ENCODE measurements at regions not wholly inside any gene's neighbourhood (a gene's known extent, or its start where the extent isn't known, plus 50 kb on each side); places are given as distances from the start of the nearest gene placed in this dataset.
"Not testable (repeated sequence)": the region's sequence is repeated elsewhere in the genome, so short reads cannot be mapped to it uniquely, and the experiment has no call there.

- H3K27me3 ChIP-seq (ENCODE audit: control insufficient read depth in 2 of 2, insufficient read depth in 2 of 2, low read length in 2 of 2); H3K9me1 ChIP-seq (replicated peaks; ENCODE audit: control insufficient read depth, extremely low read depth, insufficient read depth, low read length); CTCF ChIA-PET; H2AFZ ChIP-seq (ENCODE audit: low read depth, low read length); FAIRE-seq; H3K79me2 ChIP-seq (ENCODE audit: control insufficient read depth, insufficient read depth, low read length); H3K36me3 ChIP-seq (ENCODE audit: control insufficient read depth in 2 of 2, extremely low read depth in 1 of 2, insufficient read depth in 2 of 2, low read length in 2 of 2); POLR2A ChIA-PET; H3K9ac ChIP-seq (replicated peaks; ENCODE audit: extremely low read depth, insufficient read depth, low read length); H3K9me3 ChIP-seq (replicated peaks; ENCODE audit: control insufficient read depth, insufficient read depth, low read length); H4K20me1 ChIP-seq (replicated peaks; ENCODE audit: control insufficient read depth, extremely low read depth, insufficient read depth, low read length); dilution Hi-C loops (cut with MboI; ENCODE audit: extremely low pct_ligation_motif_present, low sequenced_read_pairs); H3K4me1 ChIP-seq (ENCODE audit: control insufficient read depth, extremely low read depth, insufficient read depth, low read length); H3K4me3 ChIP-seq (replicated peaks in 1 of 3; ENCODE audit: insufficient read depth in 1 of 3, low read depth in 1 of 3, low read length in 3 of 3); BruUV-seq (replicated peaks); DNase-seq (ENCODE audit: low read depth, low spot score); H3K27ac ChIP-seq (ENCODE audit: insufficient read depth, low read depth, low read length); H3K4me2 ChIP-seq (ENCODE audit: insufficient read depth, low read length): not testable (repeated sequence)
- intact Hi-C loops (cut with micrococcal nuclease) = loop anchor here (5.0 kb wide), 1 partner anchor 259 kb away; no protein-coding TSS in a partner anchor
These were observed 149.9 kb upstream of the C1QTNF3 start for GRCh38 chr5:34192923-34193262.

- H3K79me2 ChIP-seq (ENCODE audit: control insufficient read depth, insufficient read depth, low read length); dilution Hi-C loops (cut with MboI; ENCODE audit: extremely low pct_ligation_motif_present, low sequenced_read_pairs); H3K27ac ChIP-seq (ENCODE audit: insufficient read depth, low read depth, low read length); H4K20me1 ChIP-seq (replicated peaks; ENCODE audit: control insufficient read depth, extremely low read depth, insufficient read depth, low read length); BruUV-seq (replicated peaks); H3K4me2 ChIP-seq (ENCODE audit: insufficient read depth, low read length); H3K9me3 ChIP-seq (replicated peaks; ENCODE audit: control insufficient read depth, insufficient read depth, low read length); H3K27me3 ChIP-seq (ENCODE audit: control insufficient read depth in 2 of 2, insufficient read depth in 2 of 2, low read length in 2 of 2); H2AFZ ChIP-seq (ENCODE audit: low read depth, low read length); H3K4me1 ChIP-seq (ENCODE audit: control insufficient read depth, extremely low read depth, insufficient read depth, low read length); H3K4me3 ChIP-seq (replicated peaks in 1 of 3; ENCODE audit: insufficient read depth in 1 of 3, low read depth in 1 of 3, low read length in 3 of 3); H3K9me1 ChIP-seq (replicated peaks; ENCODE audit: control insufficient read depth, extremely low read depth, insufficient read depth, low read length); POLR2A ChIA-PET; CTCF ChIA-PET; DNase-seq (ENCODE audit: low read depth, low spot score); H3K9ac ChIP-seq (replicated peaks; ENCODE audit: extremely low read depth, insufficient read depth, low read length); H3K36me3 ChIP-seq (ENCODE audit: control insufficient read depth in 2 of 2, extremely low read depth in 1 of 2, insufficient read depth in 2 of 2, low read length in 2 of 2); FAIRE-seq: not testable (repeated sequence)
- intact Hi-C loops (cut with micrococcal nuclease) = loop anchor here (5.0 kb wide), 1 partner anchor 259 kb away; no protein-coding TSS in a partner anchor
These were observed 150.3 kb upstream of the C1QTNF3 start for GRCh38 chr5:34193297-34193696.

- H3K36me3 ChIP-seq (ENCODE audit: control insufficient read depth in 2 of 2, extremely low read depth in 1 of 2, insufficient read depth in 2 of 2, low read length in 2 of 2); H3K79me2 ChIP-seq (ENCODE audit: control insufficient read depth, insufficient read depth, low read length); POLR2A ChIA-PET; H3K27ac ChIP-seq (ENCODE audit: insufficient read depth, low read depth, low read length); H3K4me3 ChIP-seq (replicated peaks in 1 of 3; ENCODE audit: insufficient read depth in 1 of 3, low read depth in 1 of 3, low read length in 3 of 3); CTCF ChIA-PET; H3K9me3 ChIP-seq (replicated peaks; ENCODE audit: control insufficient read depth, insufficient read depth, low read length); H3K9ac ChIP-seq (replicated peaks; ENCODE audit: extremely low read depth, insufficient read depth, low read length); H2AFZ ChIP-seq (ENCODE audit: low read depth, low read length); dilution Hi-C loops (cut with MboI; ENCODE audit: extremely low pct_ligation_motif_present, low sequenced_read_pairs); H3K27me3 ChIP-seq (ENCODE audit: control insufficient read depth in 2 of 2, insufficient read depth in 2 of 2, low read length in 2 of 2); H3K9me1 ChIP-seq (replicated peaks; ENCODE audit: control insufficient read depth, extremely low read depth, insufficient read depth, low read length); BruUV-seq (replicated peaks); H3K4me2 ChIP-seq (ENCODE audit: insufficient read depth, low read length); FAIRE-seq; H4K20me1 ChIP-seq (replicated peaks; ENCODE audit: control insufficient read depth, extremely low read depth, insufficient read depth, low read length); H3K4me1 ChIP-seq (ENCODE audit: control insufficient read depth, extremely low read depth, insufficient read depth, low read length): not testable (repeated sequence)
- intact Hi-C loops (cut with micrococcal nuclease) = loop anchor here (5.0 kb wide), 1 partner anchor 258 kb away; no protein-coding TSS in a partner anchor
- peak; percentile 10 for DNase-seq (ENCODE audit: low read depth, low spot score)
These were observed 150.8 kb upstream of the C1QTNF3 start for GRCh38 chr5:34193804-34194203.

GRCh38 chr5:34196091-34196490 is 153.1 kb upstream of the C1QTNF3 start:
- POLR2A ChIA-PET; H3K9me3 ChIP-seq (replicated peaks; ENCODE audit: control insufficient read depth, insufficient read depth, low read length); BruUV-seq (replicated peaks); H3K36me3 ChIP-seq (ENCODE audit: control insufficient read depth in 2 of 2, extremely low read depth in 1 of 2, insufficient read depth in 2 of 2, low read length in 2 of 2); H3K4me2 ChIP-seq (ENCODE audit: insufficient read depth, low read length); H3K27me3 ChIP-seq (ENCODE audit: control insufficient read depth in 2 of 2, insufficient read depth in 2 of 2, low read length in 2 of 2); CTCF ChIA-PET; H3K79me2 ChIP-seq (ENCODE audit: control insufficient read depth, insufficient read depth, low read length); FAIRE-seq; H2AFZ ChIP-seq (ENCODE audit: low read depth, low read length); H3K27ac ChIP-seq (ENCODE audit: insufficient read depth, low read depth, low read length); DNase-seq (ENCODE audit: low read depth, low spot score); dilution Hi-C loops (cut with MboI; ENCODE audit: extremely low pct_ligation_motif_present, low sequenced_read_pairs); H3K4me1 ChIP-seq (ENCODE audit: control insufficient read depth, extremely low read depth, insufficient read depth, low read length); intact Hi-C loops (cut with micrococcal nuclease); H4K20me1 ChIP-seq (replicated peaks; ENCODE audit: control insufficient read depth, extremely low read depth, insufficient read depth, low read length); H3K4me3 ChIP-seq (replicated peaks in 1 of 3; ENCODE audit: insufficient read depth in 1 of 3, low read depth in 1 of 3, low read length in 3 of 3); H3K9me1 ChIP-seq (replicated peaks; ENCODE audit: control insufficient read depth, extremely low read depth, insufficient read depth, low read length); H3K9ac ChIP-seq (replicated peaks; ENCODE audit: extremely low read depth, insufficient read depth, low read length): not testable (repeated sequence)
